Forelimb muscle (tissue), 1 donor: ENCODE measurements at regions not wholly inside any gene's neighbourhood (a gene's known extent, or its start where the extent isn't known, plus 50 kb on each side); places are given as distances from the start of the nearest gene placed in this dataset.
"Not testable (repeated sequence)": the region's sequence is repeated elsewhere in the genome, so short reads cannot be mapped to it uniquely, and the experiment has no call there.

Source experiments
- DNase-seq: peaks from one replicate; pipeline ENCODE4 v3.0.0-alpha.2; 2013; ENCODE audit warnings: low read depth

DNA sequence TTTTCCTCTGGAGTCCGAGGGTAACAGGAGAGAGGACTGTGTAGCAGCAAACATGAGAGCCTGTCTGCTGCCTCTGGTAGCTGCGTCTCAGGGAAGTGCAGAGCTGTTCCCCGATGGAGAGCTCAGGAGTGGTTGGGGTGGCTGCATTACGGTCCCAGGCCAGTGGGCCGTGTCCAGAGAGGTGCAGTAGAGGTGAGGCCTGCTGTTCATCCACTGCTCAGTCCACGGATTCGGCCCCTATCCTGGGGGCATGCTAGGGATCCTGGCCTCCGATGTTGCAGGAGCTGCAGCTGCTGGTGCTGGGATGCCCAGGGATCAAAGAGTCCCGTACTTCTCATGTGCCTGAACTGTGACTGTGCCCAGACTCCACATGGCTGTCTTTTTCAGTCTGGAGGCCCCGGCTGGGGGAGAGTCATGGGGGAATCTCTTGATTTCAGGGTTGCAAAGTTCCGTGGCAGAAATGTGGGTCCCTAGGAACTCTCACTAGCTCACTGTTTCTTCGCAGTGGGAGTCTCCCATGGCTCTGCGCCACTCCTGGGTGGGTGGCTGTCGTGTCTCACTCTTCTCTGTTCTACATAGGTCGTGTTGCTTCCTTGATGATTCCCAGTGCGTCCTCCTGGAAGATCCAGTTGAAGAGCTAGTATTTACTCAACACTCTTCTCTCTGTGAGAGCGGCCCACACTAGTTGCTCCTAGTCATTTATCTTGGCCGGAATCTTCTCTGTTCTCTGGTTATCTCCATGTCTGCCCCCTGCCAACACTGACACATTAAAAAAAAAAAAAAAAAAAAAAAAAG, 109.5 kb upstream of the CENPE start:
- DNase-seq = no peak

DNA sequence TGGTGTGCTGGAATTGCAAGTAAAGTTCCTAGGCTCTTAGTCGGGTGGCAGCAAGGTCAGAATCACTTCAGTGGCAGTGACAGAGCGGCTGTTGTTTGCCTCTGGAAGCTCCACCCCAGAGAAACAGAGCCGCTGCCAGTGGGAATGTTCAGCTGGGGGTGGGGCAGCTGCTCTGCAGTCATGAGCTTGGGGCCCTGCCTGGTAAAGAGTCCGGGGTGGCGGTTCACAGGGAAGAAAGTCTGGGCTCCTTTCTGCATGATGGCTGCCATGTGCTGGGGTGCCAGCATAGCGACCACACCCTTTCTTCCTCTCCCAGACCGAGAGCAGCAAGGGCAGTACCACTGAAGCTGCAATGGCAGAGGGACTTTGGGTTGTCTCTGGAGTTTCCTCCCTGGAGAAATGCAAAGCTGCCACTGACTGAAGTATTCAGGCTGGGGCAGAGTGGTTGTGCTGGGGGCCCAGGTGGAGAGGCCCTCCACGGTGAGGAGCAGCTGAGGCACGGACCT, 108.8 kb upstream of the CENPE start:
- DNase-seq = no peak

DNA sequence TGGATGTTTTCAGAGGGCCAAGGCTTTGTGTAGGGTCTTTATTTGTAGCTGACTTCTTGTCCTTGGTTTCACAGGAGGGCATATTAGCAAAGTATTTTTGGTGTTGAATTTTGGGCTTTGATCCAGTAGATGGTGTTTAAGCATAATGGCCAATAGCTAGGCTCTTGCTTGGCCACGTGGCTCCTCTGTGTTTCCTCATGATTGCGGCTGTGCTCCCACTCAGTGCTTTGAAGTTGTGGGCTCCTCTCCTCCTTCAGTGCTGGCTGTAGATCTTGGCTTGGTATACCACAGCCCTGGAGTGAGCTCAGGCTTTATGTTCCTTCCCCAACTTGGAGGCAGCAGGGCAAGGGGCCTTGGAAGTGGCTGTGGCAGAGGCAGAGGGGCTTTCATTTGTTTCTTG, 107.2 kb upstream of the CENPE start:
- no peak for DNase-seq

DNA sequence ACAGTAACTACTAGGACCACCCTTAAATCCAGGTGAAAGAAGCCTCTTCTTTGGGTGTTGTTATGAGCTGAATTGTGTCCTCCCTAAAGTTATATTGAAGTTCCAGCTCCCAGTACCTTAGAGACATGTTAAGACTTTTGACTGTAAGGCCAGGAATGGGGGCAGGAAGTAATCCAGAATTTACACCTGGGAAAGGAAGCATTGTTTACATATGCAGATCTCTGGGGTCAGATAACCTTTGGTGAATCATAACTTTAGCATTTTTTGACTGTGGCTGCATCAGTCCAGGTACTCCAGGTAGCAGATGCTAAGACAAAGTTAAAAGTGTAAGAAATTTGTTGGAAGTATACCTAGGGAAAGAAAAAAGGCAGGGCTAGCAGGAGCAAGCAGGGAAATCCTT, 104.9 kb upstream of the CENPE start:
- DNase-seq = no peak

DNA sequence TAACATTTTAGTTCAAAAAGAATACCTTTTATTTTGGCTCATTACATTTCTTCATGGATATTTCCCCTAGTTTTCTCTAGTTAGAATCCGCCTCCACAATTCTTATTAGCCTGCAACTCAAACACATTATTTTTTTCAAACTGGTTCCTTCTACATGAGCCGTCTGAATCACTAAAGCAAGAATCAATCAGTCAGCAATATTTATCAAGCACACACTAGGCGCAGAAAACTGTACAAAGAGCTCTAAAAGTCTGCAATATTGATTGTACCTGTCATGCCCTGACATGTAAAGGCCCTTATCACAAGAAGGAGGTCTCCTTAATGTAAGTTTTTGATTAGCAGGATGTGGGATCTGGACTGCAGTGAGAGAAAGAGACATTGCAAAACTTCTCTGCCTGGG, 94.8 kb upstream of the CENPE start:
- no peak for DNase-seq

DNA sequence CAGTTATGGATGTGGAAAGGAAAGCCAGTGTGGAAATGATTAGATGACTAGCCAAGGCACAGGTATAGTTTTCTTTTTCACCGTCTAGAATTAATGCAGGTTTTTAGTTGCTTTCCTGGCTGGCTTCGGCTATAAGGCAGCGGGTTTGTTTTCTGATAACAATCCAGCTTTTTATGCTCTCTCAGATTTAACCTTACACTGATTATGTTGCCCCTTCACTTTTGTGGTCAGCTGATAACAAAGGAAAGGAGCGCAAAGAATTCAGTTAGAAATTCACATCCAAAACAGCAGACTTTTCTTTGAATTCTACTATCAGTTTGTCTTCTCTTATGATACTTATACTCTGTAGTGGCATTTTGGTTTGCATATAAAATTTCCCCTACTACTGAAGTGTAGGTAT, 94.2 kb upstream of the CENPE start:
- DNase-seq = no peak

DNA sequence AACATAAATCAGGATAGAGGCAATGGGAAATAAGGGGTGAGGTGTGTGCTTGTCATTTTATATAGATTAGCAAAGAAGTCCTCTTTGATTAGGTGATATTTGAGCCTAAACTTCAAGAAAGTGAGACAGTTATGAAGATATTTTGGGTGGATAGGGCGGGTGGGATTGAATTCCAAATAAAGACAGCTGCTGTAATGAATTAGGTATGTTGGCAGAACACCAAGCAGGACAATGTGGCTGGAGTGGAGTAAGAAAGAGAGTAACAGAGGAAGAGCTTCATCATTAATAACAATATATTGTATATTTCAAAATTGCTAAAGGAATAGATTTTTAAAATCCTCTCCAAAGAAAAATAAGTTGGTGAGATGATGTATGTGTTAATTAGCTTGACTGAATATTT, 91.0 kb upstream of the CENPE start:
- no peak for DNase-seq

DNA sequence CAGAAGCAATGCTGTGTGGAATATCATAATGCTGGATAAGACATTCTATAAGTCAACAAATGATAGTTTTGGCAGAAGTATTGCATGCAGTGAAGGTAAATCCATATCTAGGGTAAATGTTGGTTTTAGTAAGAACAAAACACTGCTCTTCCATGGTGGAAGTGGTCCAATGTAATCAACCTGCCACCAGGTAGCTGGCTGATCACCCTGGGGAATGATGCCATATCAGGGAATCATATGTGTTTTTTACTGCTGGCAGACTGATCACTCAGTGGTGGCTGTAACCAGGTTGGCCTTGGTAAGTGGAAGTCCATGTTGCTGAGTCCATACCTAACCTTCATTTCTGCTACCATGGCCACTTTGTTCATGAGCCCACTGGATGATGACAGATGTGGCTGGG, 74.0 kb upstream of the CENPE start:
- no peak for DNase-seq

DNA sequence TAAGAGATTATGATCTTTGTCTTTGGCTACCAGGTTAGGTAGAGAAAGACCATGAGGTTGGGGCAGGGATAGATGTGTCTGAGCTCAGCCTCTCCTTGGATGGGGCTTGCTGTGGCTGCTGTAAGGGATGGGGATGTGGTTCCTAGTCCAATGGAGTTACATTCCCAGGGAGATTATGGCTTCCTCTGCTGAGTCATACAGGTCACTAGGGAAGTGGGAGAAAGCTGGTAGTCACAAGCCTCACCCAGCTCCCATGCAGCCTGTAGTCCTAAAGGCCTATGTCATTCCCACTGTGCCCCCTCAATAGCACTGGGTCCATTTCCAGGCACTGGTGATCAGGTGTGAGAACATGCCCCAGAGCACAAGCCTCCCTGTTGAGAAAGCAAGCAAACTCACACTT, 70.6 kb upstream of the CENPE start:
- no peak for DNase-seq

DNA sequence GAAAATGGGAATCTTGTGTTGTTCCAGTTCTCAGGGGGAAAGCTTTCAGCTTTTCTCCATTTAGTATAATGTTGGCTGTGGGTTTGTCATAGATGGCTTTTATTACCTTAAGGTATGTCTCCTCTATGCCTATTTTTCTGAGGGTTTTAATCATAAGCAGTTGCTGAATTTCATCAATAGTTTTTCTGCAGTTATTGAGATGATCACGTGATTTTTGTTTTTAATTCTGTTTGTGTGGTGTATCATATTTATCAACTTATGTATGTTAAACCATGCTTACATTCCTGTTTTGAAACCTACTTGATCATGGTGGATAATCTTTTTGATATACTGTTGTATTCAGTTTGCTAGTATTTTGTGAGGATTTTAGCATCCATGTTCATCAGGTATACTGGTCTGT, 66.8 kb upstream of the CENPE start:
- no peak for DNase-seq

DNA sequence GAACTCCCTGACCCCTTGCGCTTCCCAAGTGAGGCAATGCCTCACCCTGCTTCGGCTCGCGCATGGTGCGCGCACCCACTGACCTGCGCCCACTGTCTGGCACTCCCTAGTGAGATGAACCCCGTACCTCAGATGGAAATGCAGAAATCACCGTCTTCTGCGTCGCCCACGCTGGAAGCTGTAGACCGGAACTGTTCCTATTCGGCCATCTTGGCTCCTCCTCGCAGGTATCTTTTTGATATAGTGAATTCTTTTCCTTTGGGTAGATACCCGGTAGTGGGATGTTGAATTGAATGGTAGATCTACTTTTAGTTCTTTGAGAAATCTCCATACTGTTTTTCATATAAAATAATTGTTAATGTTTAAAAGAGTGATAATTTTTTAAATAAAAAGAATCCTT, 57.9 kb upstream of the CENPE start:
- DNase-seq = not testable (repeated sequence)
